CD4-positive, alpha-beta T cell (primary cell): ENCODE measurements at regions not wholly inside any gene's neighbourhood (a gene's known extent, or its start where the extent isn't known, plus 50 kb on each side); places are given as distances from the start of the nearest gene placed in this dataset.

Source experiments
- ATAC-seq: fragments of 200-7000 bp; cut with Tn5 transposase; one replicate; pipeline ENCODE4 v1.10.0; 2022; ENCODE audit warnings: mild to moderate bottlenecking; ENCODE audit not compliant: poor library complexity
- CTCF ChIA-PET: fragments of 350-600 bp; sonication (Branson Sonifier 250); formaldehyde crosslinking; loops from one replicate; lab custom pipeline; 2021; ENCODE audit warnings: antibody characterized with exemption, inconsistent platforms; lab: Charles Lee
- POLR2A ChIA-PET: fragments of 350-600 bp; sonication (Branson Sonifier 250); formaldehyde crosslinking; loops from one replicate; lab custom pipeline; 2021; ENCODE audit warnings: antibody characterized with exemption, inconsistent platforms; lab: Charles Lee
- DNase-seq, 14 experiments: peaks; one replicate each; pipeline ENCODE4 v3.0.0-alpha.2; 2013 to 2020; ENCODE audit warnings: mixed read lengths in 2 of 14
- H3K27ac ChIP-seq, 2 donors: one replicate each; pipeline versions ENCODE4 v1.5.1 to v1.7.0; 2013; ENCODE audit warnings: low read length in 2 of 2, low read depth in 1 of 2, mild to moderate bottlenecking in 1 of 2
- H3K27me3 ChIP-seq, 2 experiments: 1 replicate in 1 of 2; 2 replicates in 1 of 2; pipeline versions ENCODE4 v1.6.1 to v1.7.0; 2013; ENCODE audit warnings: low read length in 2 of 2, control low read depth in 1 of 2, mild to moderate bottlenecking in 1 of 2, moderate library complexity in 1 of 2; ENCODE audit not compliant: insufficient read depth in 2 of 2, control insufficient read depth in 1 of 2
- H3K36me3 ChIP-seq: one replicate; pipeline ENCODE4 v1.6.1; 2013; ENCODE audit warnings: low read length, control low read depth; ENCODE audit not compliant: insufficient read depth
- H3K4me1 ChIP-seq: one replicate; pipeline ENCODE4 v1.6.1; 2013; ENCODE audit warnings: low read length, control low read depth; ENCODE audit not compliant: insufficient read depth
- H3K4me3 ChIP-seq: one replicate; pipeline ENCODE4 v1.5.1; 2013; ENCODE audit warnings: mild to moderate bottlenecking, low read length, moderate library complexity
- H3K9me3 ChIP-seq, 2 experiments: 1 replicate in 1 of 2; 2 replicates in 1 of 2; pipeline versions ENCODE4 v1.6.1 to v1.7.0; 2013; ENCODE audit warnings: low read length in 2 of 2, mild to moderate bottlenecking in 2 of 2, control low read depth in 1 of 2, moderate library complexity in 1 of 2; ENCODE audit not compliant: control insufficient read depth in 1 of 2, insufficient read depth in 1 of 2
- H3K27ac Mint-ChIP-seq: one replicate; pipeline ENCODE4 v1.8.0; 2020; ENCODE audit warnings: mixed read lengths
- H3K27me3 Mint-ChIP-seq: one replicate; pipeline ENCODE4 v1.8.0; 2021; ENCODE audit warnings: mixed read lengths
- H3K36me3 Mint-ChIP-seq: one replicate; pipeline ENCODE4 v1.8.0; 2021; ENCODE audit warnings: low read depth, mixed read lengths
- H3K4me1 Mint-ChIP-seq: one replicate; pipeline ENCODE4 v1.8.0; 2021; ENCODE audit warnings: low read depth, mixed read lengths
- H3K4me3 Mint-ChIP-seq: one replicate; pipeline ENCODE4 v1.8.0; 2020; ENCODE audit warnings: mild to moderate bottlenecking, mixed read lengths
- H3K9me3 Mint-ChIP-seq: one replicate; pipeline ENCODE4 v1.8.0; 2020; ENCODE audit warnings: mixed read lengths
- CTCF ChIP-seq: fragments of 200-600 bp; IDR thresholded peaks from one replicate; pipeline ENCODE4 v1.8.0; 2022; ENCODE audit warnings: antibody characterized with exemption, mild to moderate bottlenecking
- intact Hi-C, 2 experiments: fragments of 100-400 bp; cut with DNase I in 1 of 2; cut with micrococcal nuclease in 1 of 2; formaldehyde crosslinking; loops; one replicate each; pipeline versions ENCODE4 v1.15.1 to v1.9.0; 2023 to 2025; cut with DNase I, micrococcal nuclease

DNA sequence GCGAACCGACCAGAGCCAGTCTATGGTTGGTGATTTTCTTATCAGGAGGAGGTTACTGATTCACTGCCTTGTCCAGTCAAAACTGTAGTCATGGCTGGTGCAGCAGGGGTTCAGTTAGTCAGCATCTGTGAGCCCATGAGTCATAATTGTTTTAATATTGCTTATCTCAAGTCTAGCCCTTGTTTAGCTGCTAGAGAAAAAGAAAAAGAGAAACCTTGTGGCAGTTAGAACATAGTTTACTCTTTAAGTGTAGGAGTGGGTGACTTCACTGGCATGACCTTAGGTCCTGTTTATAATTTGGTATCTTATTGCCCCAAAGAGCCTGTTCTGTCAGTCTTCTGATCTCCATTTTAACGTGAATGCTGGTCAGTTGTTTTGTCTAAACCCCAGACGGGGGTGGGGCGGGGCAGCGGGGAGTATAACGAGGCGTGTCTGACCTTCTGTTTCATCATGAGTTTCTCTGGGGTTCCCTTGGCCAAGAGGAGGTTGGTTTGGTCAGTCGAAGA, 76.9 kb upstream of the NFIL3 start:
- H3K4me3 Mint-ChIP-seq = no peak overlapping the region
- no peaks in the 10 kb centered on the region for H3K27me3 ChIP-seq
- ATAC-seq (no peak), DNase-seq (no peak)
- peaks cover 9% of the 10 kb centered on the region for H3K27me3 Mint-ChIP-seq
- TF ChIP-seq CTCF = no peak
- CTCF ChIA-PET = no interaction called here
- no peaks in the 10 kb centered on the region for H3K4me1 Mint-ChIP-seq
- no peak overlapping the region for H3K27ac ChIP-seq
- H3K36me3 Mint-ChIP-seq = no peaks in the 10 kb centered on the region
- H3K9me3 ChIP-seq = no peaks in the 10 kb centered on the region
- intact Hi-C loops = no loop called here
- no peak overlapping the region for H3K27ac Mint-ChIP-seq
- H3K9me3 Mint-ChIP-seq = no peaks in the 10 kb centered on the region
- H3K36me3 ChIP-seq = no peaks in the 10 kb centered on the region
- POLR2A ChIA-PET = no interaction called here
- H3K4me3 ChIP-seq = no peak overlapping the region
- H3K4me1 ChIP-seq = no peaks in the 10 kb centered on the region

DNA sequence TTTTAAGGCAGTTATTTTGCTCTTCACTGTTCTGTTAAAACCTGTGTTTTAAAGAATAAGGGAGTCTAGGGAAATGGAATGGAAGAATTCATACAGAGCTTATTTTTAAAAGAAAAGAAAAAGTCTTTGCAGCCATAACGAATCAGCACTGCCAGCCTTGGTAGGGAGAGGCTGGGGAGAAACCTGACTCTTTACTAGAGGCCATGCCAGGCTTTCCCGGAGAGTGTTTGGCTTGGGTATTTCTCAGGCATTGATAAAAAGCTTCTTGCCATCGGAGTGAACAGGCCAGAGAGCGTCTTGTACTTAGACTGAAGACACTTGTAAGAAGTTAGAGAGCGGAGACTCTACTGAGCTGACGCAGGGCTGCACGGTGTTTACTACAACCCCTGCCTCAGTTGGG, 72.7 kb upstream of the NFIL3 start:
- no peak for TF ChIP-seq CTCF
- no peak overlapping the region for H3K4me3 Mint-ChIP-seq
- Histone ChIP-seq H3K27ac (no peak overlapping the region), H3K9me3 (no peaks in the 10 kb centered on the region), H3K4me1 (no peaks in the 10 kb centered on the region), H3K4me3 (no peak overlapping the region), H3K27me3 (no peaks in the 10 kb centered on the region), H3K36me3 (no peaks in the 10 kb centered on the region)
- no peaks in the 10 kb centered on the region for H3K36me3 Mint-ChIP-seq
- POLR2A ChIA-PET = no interaction called here
- intact Hi-C loops = no loop called here
- no peaks in the 10 kb centered on the region for H3K9me3 Mint-ChIP-seq
- no peak overlapping the region for H3K27ac Mint-ChIP-seq
- DNase-seq (no peak), ATAC-seq (no peak)
- CTCF ChIA-PET = no interaction called here
- peaks cover 30% of the 10 kb centered on the region for H3K27me3 Mint-ChIP-seq
- no peaks in the 10 kb centered on the region for H3K4me1 Mint-ChIP-seq

- intact Hi-C loops = no loop called here
- H3K4me3 Mint-ChIP-seq = no peak overlapping the region
- H3K4me1 ChIP-seq = no peaks in the 10 kb centered on the region
- no peak overlapping the region for H3K27ac ChIP-seq
- ATAC-seq (no peak), DNase-seq (no peak)
- H3K36me3 Mint-ChIP-seq = no peaks in the 10 kb centered on the region
- POLR2A ChIA-PET = no interaction called here
- no peaks in the 10 kb centered on the region for H3K9me3 ChIP-seq
- CTCF ChIA-PET = no interaction called here
- H3K27me3 Mint-ChIP-seq = peaks cover 34% of the 10 kb centered on the region
- H3K4me1 Mint-ChIP-seq = no peaks in the 10 kb centered on the region
- no peaks in the 10 kb centered on the region for H3K36me3 ChIP-seq
- no peak overlapping the region for H3K4me3 ChIP-seq
- no peaks in the 10 kb centered on the region for H3K27me3 ChIP-seq
- no peak for TF ChIP-seq CTCF
- H3K27ac Mint-ChIP-seq = no peak overlapping the region
- no peaks in the 10 kb centered on the region for H3K9me3 Mint-ChIP-seq
Measured at GRCh38 chr9:91495450-91495849, 71.8 kb upstream of the NFIL3 start.
